KBM-7 (cell line): ENCODE measurements at regions not wholly inside any gene's neighbourhood (a gene's known extent, or its start where the extent isn't known, plus 50 kb on each side); places are given as distances from the start of the nearest gene placed in this dataset.

ENCODE experiments used
- DNase-seq: peaks from one replicate; pipeline ENCODE4 v3.0.0-alpha.2; 2015
- in situ Hi-C: fragments of 300-500 bp; cut with MboI; formaldehyde crosslinking; loops from 2 replicates; pipeline ENCODE4 v1.14.3; 2020; ENCODE audit warnings: low sequenced_read_pairs, low pct_unique_long_range_greater_than_20kb, mixed read lengths

- in situ Hi-C loops, result no loop called here
- DNase-seq, result peak; percentile 96
These were observed 135.2 kb upstream of the HAAO start for GRCh38 chr2:42927334-42928160.

DNA sequence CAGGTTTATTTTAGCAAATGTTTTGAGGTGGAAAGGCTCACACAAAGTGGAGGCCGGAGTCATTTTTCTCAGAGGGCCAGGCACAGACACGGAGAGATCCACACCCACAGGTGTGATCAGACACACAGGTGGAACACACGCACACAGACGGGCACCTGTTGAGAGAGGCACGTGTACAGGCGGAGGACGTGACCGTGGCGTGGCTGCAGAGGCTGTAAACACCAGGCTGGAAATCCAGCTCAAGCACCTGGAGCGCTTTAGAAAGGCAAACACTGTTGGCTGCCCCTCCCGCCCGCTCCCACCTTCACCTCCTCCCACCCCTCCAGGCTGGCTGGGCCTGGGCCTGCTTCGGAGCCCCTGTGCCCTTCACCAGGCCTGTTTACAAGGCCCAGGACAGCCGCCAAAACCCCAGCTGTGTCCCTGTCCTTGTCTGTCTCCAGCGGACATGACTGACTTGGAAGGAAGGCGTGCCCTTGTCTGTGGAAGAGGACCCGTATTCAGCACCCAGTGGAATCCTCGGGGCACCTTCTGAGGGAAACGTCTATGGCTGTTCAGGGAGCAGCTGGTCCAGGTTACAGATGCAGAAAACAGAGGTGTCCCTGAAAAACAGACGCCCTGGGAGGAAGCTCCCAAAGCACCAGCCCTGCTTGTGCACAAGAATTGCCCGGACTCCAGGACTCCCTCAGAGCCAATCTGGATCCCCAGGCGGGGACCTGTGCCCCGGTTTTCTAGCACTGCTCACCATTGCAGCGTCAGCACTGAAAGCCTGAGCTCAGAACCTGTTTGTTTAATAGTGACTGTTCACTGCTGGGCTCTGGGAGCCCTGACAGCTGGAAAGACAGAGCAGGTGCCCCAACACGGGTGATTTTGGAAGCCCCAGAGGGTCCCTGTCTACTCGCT is 134.3 kb upstream of the HAAO start:
- DNase-seq, result no peak
- in situ Hi-C loops, result no loop called here

- in situ Hi-C loops, result no loop called here
- no peak for DNase-seq
These were observed 133.5 kb upstream of the HAAO start for GRCh38 chr2:42925742-42926433.

- in situ Hi-C loops, result no loop called here
- no peak for DNase-seq
These were observed 132.1 kb upstream of the HAAO start for GRCh38 chr2:42924418-42924886.

GRCh38 chr2:42923580-42924417 is 131.4 kb upstream of the HAAO start:
- no peak for DNase-seq
- in situ Hi-C loops, result no loop called here

DNA sequence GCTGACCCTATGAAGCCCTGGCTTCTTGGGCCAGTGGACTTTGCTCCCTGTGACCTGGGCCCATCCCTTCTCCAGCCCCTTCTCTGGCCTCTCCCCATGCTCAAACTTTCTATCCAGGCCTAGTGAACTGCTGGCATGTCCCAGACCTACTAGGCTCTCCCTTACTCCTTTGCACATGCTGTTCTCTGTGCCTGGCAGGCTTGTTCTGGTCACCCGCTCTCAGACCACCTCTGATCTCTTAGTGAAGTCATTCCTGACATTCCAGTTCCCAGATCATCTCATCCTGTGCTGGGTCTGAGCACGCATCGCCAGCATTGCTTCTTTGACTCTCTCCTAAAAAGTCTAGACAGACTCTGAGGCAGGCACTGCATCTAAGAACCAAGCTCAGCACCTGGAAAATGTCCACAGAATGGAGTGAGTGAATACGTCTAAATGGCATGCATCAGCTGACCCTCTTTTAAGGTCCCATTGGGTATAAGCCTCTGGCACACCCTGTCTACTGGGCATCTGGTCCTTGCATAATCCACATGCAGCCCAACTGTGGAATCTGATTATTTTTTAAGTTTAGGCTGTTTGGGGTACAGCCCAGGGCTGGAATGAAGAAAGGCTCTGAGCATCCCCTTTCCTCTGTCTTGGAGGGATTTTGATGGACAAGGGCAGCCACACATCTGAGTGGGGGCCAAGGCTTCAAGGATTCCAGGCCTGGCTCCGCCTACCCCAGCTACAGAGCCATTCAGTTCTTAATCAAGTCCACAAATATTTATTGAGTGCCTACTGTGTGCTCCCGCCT is 130.6 kb upstream of the HAAO start:
- no peak for DNase-seq
- in situ Hi-C loops, result no loop called here

- in situ Hi-C loops, result no loop called here
- DNase-seq, result no peak
These were observed 129.9 kb upstream of the HAAO start for GRCh38 chr2:42922293-42922692.

- no peak for DNase-seq
- in situ Hi-C loops, result no loop called here
These were observed 129.3 kb upstream of the HAAO start for GRCh38 chr2:42921721-42922120.

GRCh38 chr2:42921147-42921520 is 128.8 kb upstream of the HAAO start:
- DNase-seq, result no peak
- in situ Hi-C loops, result no loop called here

GRCh38 chr2:42920446-42921146 is 128.2 kb upstream of the HAAO start:
- in situ Hi-C loops, result no loop called here
- no peak for DNase-seq

DNA sequence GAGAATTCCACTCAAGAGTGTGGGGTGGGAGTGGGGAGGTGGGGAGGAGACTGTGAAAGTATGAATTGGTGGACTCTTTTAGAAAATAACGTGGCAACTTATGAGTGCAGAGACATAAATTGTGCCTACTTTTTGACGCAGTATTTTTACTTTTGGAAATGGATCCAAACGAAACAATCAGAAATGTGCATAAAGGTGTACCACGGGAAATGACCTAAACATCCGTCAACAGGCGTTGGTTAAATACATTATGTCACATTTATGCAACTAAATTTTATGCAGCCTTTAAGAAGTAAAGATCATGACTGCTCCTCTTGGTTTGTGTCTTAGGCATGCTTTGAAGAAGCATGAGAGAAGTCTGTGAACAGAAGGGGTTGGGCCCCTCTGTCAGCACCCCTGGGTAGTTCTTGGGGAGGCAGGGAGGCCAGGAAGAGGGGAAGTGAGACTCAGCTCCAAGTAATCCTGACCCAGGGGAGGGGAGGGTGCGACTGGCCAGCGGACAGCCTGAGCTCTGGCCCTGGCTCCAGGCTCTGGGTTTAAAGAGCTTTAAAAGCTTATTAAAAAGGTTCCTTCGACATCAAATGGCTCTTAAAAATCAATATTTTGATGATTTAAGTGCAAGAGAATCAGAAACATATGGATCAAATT is 126.4 kb upstream of the HAAO start:
- in situ Hi-C loops, result no loop called here
- no peak for DNase-seq

GRCh38 chr2:42918041-42918440 is 125.7 kb upstream of the HAAO start:
- in situ Hi-C loops, result no loop called here
- DNase-seq, result no peak

- no peak for DNase-seq
- in situ Hi-C loops, result no loop called here
These were observed 125.1 kb upstream of the HAAO start for GRCh38 chr2:42917425-42917927.

- in situ Hi-C loops, result no loop called here
- no peak for DNase-seq
These were observed 123.9 kb upstream of the HAAO start for GRCh38 chr2:42916324-42916723.

- in situ Hi-C loops, result no loop called here
- no peak for DNase-seq
These were observed 122.5 kb upstream of the HAAO start for GRCh38 chr2:42914860-42915259.

- DNase-seq, result no peak
- in situ Hi-C loops, result no loop called here
These were observed 121.9 kb upstream of the HAAO start for GRCh38 chr2:42914314-42914713.
